Heart left ventricle (tissue), 13 donors: ENCODE measurements at regions not wholly inside any gene's neighbourhood (a gene's known extent, or its start where the extent isn't known, plus 50 kb on each side); places are given as distances from the start of the nearest gene placed in this dataset.

ENCODE experiments used
- POLR2A ChIP-seq, 2 donors: fragments of 450-650 bp; IDR thresholded peaks; one replicate each; pipeline ENCODE4 v1.6.1; 2017; ENCODE audit warnings: antibody characterized with exemption in 2 of 2, mild to moderate bottlenecking in 2 of 2, moderate library complexity in 2 of 2
- TF ChIP-seq, protein P1 (sequence below), 12 donors: fragments of 200-600 bp; sonication (generic) in 4 of 12; IDR thresholded peaks; one replicate each; pipeline versions ENCODE4 v1.5.0 to v1.8.0; 2018 to 2022; ENCODE audit warnings: antibody characterized with exemption in 12 of 12, mild to moderate bottlenecking in 5 of 12
- donor health status: ischemic (EF 13 %, LVEDD 7.1; RV severe dilation, severe dysfunction).
- donor health status: DM: no; HTN: yes; CAD: no.
- donor health status: DM: no; HTN: no; CAD: no.
- donor health status: ischemic (EF 25% LVEDD 6.9; RV normal size, moderate dysfunction).
- donor health status: ischemic (EF 25% LVEDD 5.7; RV mildly dilated, moderate dysfunction).
- donor health status: ischemic (EF 35%, LVEDD 5.7; RV mildly dilated, moderate dysfunction).
- donor health status: nonischemic (EF 11% LVEDD 7.7; RV severe dilation, severe dysfunction).
- donor health status: DM: yes; HTN: yes; CAD: no.
- donor health status: PGD.
- donor health status: ischemic (EF 29% LVEDD 5.4; RV normal size, mild dysfunction).
- donor health status: nonischemic (EF 23%, LVEDD 6.1; RV moderate dilation, normal function).

DNA sequence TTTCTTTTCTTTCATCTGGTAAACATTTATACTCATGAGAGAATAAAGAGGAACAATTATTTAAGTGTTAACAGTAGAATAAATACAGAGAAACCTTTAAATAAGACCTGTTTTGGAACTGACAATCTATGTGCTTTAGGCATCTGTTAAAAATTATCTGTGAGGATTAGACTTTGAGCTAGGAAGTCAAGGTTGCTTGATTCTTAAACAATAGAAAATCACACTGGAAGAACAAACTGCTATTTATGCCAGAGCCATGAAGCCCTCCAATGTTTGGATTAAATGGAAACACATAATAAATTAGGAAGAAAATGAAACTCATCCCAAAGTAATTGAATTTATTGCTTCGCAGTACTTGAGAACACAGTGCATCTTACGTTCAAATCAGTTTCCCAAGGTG lies 207.2 kb upstream of the NPY2R start:
- TF ChIP-seq, protein P1, sequence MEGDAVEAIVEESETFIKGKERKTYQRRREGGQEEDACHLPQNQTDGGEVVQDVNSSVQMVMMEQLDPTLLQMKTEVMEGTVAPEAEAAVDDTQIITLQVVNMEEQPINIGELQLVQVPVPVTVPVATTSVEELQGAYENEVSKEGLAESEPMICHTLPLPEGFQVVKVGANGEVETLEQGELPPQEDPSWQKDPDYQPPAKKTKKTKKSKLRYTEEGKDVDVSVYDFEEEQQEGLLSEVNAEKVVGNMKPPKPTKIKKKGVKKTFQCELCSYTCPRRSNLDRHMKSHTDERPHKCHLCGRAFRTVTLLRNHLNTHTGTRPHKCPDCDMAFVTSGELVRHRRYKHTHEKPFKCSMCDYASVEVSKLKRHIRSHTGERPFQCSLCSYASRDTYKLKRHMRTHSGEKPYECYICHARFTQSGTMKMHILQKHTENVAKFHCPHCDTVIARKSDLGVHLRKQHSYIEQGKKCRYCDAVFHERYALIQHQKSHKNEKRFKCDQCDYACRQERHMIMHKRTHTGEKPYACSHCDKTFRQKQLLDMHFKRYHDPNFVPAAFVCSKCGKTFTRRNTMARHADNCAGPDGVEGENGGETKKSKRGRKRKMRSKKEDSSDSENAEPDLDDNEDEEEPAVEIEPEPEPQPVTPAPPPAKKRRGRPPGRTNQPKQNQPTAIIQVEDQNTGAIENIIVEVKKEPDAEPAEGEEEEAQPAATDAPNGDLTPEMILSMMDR (IDR thresholded peaks at IDR 0.05), result no peak
- no peak for TF ChIP-seq POLR2A (IDR thresholded peaks at IDR 0.05)
